SK-N-SH (cell line): ENCODE measurements at regions not wholly inside any gene's neighbourhood (a gene's known extent, or its start where the extent isn't known, plus 50 kb on each side); places are given as distances from the start of the nearest gene placed in this dataset.

ENCODE experiments used
- CTCF ChIA-PET: fragments of 300-600, 350-600 bp; formaldehyde crosslinking; extraction: SDS; loops from one replicate; lab custom pipeline; 2021; lab: Yijun Ruan, JAX
- POLR2A ChIA-PET: fragments of 350-600 bp; sonication (Branson Sonifier 250); formaldehyde crosslinking; extraction: SDS; loops from one replicate; lab custom pipeline; 2020; ENCODE audit warnings: antibody characterized with exemption, inconsistent platforms; lab: Yijun Ruan, JAX
- DNase-seq: peaks from one replicate; pipeline ENCODE4 v3.0.0; 2012
- H2AFZ ChIP-seq: fragments of 200-600 bp; sonication (generic); 2 replicates; pipeline ENCODE4 v1.8.1; 2016; ENCODE audit warnings: antibody characterized with exemption, mild to moderate bottlenecking, low read depth
- H3F3A ChIP-seq: fragments of 200-600 bp; sonication (generic); replicated peaks from 2 replicates; pipeline ENCODE3; 2016; ENCODE audit warnings: antibody characterized with exemption, mild to moderate bottlenecking; ENCODE audit not compliant: insufficient read depth
- H3K27ac ChIP-seq, 2 experiments: fragments of 200-500 bp in 1 of 2; fragments of 200-600 bp in 1 of 2; sonication (Bioruptor generic) in 1 of 2; sonication (generic), shearing (Covaris generic) in 1 of 2; 2 replicates each; pipeline versions ENCODE4 v1.5.1 to v1.6.1; 2014 to 2016; ENCODE audit warnings: low read depth in 2 of 2, inconsistent platforms in 1 of 2, low read length in 1 of 2, mild to moderate bottlenecking in 1 of 2, mixed read lengths in 1 of 2
- H3K27me3 ChIP-seq: fragments of 200-600 bp; sonication (generic), shearing (Covaris generic); 2 replicates; pipeline ENCODE4 v1.6.1; 2016; ENCODE audit warnings: mixed run types; ENCODE audit not compliant: insufficient read depth
- H3K36me3 ChIP-seq, 2 experiments: fragments of 200-500 bp in 1 of 2; fragments of 200-600 bp in 1 of 2; sonication (Bioruptor generic) in 1 of 2; sonication (generic) in 1 of 2; replicated peaks in 1 of 2; 2 replicates each; pipeline versions ENCODE3 to v1.5.1; 2014 to 2016; ENCODE audit warnings: low read length in 1 of 2, mild to moderate bottlenecking in 1 of 2; ENCODE audit not compliant: insufficient read depth in 2 of 2, control insufficient read depth in 1 of 2
- H3K4me1 ChIP-seq, 2 experiments: fragments of 200-500 bp in 1 of 2; fragments of 200-600 bp in 1 of 2; sonication (Bioruptor generic) in 1 of 2; sonication (generic), shearing (Covaris generic) in 1 of 2; 2 replicates each; pipeline versions ENCODE4 v1.5.1 to v1.6.1; 2014 to 2016; ENCODE audit warnings: low read depth in 1 of 2, low read length in 1 of 2, mixed run types in 1 of 2; ENCODE audit not compliant: insufficient read depth in 2 of 2, control insufficient read depth in 1 of 2
- H3K4me2 ChIP-seq: fragments of 200-600 bp; sonication (generic), shearing (Covaris generic); 2 replicates; pipeline ENCODE4 v1.6.1; 2017; ENCODE audit warnings: mixed run types
- H3K4me3 ChIP-seq, 2 experiments: fragments of 200-500 bp in 1 of 2; fragments of 200-600 bp in 1 of 2; sonication (Bioruptor generic) in 1 of 2; sonication (generic), shearing (Covaris generic) in 1 of 2; 2 replicates each; pipeline versions ENCODE4 v1.5.1 to v1.8.1; 2014 to 2016; ENCODE audit warnings: low read depth in 2 of 2, inconsistent platforms in 1 of 2, low read length in 1 of 2, mild to moderate bottlenecking in 1 of 2, mixed read lengths in 1 of 2, moderate library complexity in 1 of 2
- H3K79me2 ChIP-seq: fragments of 200-600 bp; sonication (generic); 2 replicates; pipeline ENCODE4 v1.8.1; 2017; ENCODE audit warnings: mild to moderate bottlenecking; ENCODE audit not compliant: insufficient read depth
- H3K9ac ChIP-seq: fragments of 200-600 bp; sonication (generic); 2 replicates; pipeline ENCODE4 v1.6.1; 2017; ENCODE audit warnings: mixed run types
- H3K9me2 ChIP-seq: fragments of 200-600 bp; sonication (generic); 2 replicates; pipeline ENCODE4 v1.6.1; 2017; ENCODE audit warnings: mixed run types
- H3K9me3 ChIP-seq: fragments of 200-600 bp; sonication (generic); 2 replicates; pipeline ENCODE4 v1.6.1; 2017; ENCODE audit warnings: mixed run types, mild to moderate bottlenecking, moderate library complexity
- H4K20me1 ChIP-seq: fragments of 200-600 bp; sonication (generic); 2 replicates; pipeline ENCODE4 v1.6.1; 2017; ENCODE audit warnings: mild to moderate bottlenecking, mixed run types; ENCODE audit not compliant: insufficient read depth
- CHD2 ChIP-seq: fragments of 150-350 bp; IDR thresholded peaks from 2 replicates; pipeline ENCODE4 v1.6.1; 2018; ENCODE audit warnings: low read length; ENCODE audit not compliant: partially characterized antibody
- ELF1 ChIP-seq: IDR thresholded peaks from 2 replicates; pipeline ENCODE4 v1.4.0; 2012
- FOSL2 ChIP-seq: IDR thresholded peaks from 2 replicates; pipeline ENCODE4 v1.4.0; 2012; ENCODE audit warnings: low read depth, mild to moderate bottlenecking, moderate library complexity, borderline replicate concordance
- FOXJ3 ChIP-seq: sonication (generic); formaldehyde crosslinking; IDR thresholded peaks from 2 replicates; pipeline ENCODE4 v1.5.1; 2020; ENCODE audit warnings: mild to moderate bottlenecking, missing genetic modification reagents
- GABPA ChIP-seq: IDR thresholded peaks from 2 replicates; pipeline ENCODE4 v1.4.0; 2012; ENCODE audit warnings: low read depth, mild to moderate bottlenecking
- GATA2 ChIP-seq: sonication (generic); formaldehyde crosslinking; IDR thresholded peaks from 2 replicates; pipeline ENCODE4 v1.5.0; 2020; ENCODE audit warnings: mild to moderate bottlenecking, missing genetic modification reagents
- MXI1 ChIP-seq: IDR thresholded peaks from 2 replicates; pipeline ENCODE4 v1.6.1; 2012; ENCODE audit warnings: mild to moderate bottlenecking, low read depth, low read length, improper control_type of control experiment
- NFIC ChIP-seq: IDR thresholded peaks from 2 replicates; pipeline ENCODE4 v1.4.0; 2012; ENCODE audit warnings: borderline replicate concordance
- NRF1 ChIP-seq: IDR thresholded peaks from 2 replicates; pipeline ENCODE4 v1.6.1; 2012; ENCODE audit warnings: low read depth, mild to moderate bottlenecking, low read length
- POLR2AphosphoS5 ChIP-seq: IDR thresholded peaks from 2 replicates; pipeline ENCODE4 v1.6.1; 2012; ENCODE audit warnings: low read depth, low read length
- RCOR1 ChIP-seq: fragments of 150-350 bp; IDR thresholded peaks from 2 replicates; pipeline ENCODE4 v1.6.1; 2017; ENCODE audit warnings: antibody characterized with exemption, low read length
- RXRA ChIP-seq: IDR thresholded peaks from 2 replicates; pipeline ENCODE4 v1.4.0; 2012; ENCODE audit warnings: low read depth, mild to moderate bottlenecking, borderline replicate concordance
- SIN3A ChIP-seq: IDR thresholded peaks from 2 replicates; pipeline ENCODE4 v1.6.1; 2012; ENCODE audit warnings: low read depth, mild to moderate bottlenecking, low read length, moderate library complexity, borderline replicate concordance
- SMC3 ChIP-seq: IDR thresholded peaks from 2 replicates; pipeline ENCODE4 v1.6.1; 2012; ENCODE audit warnings: low read depth, low read length, improper control_type of control experiment
- TCF12 ChIP-seq: IDR thresholded peaks from 2 replicates; pipeline ENCODE4 v1.4.0; 2012
- TEAD4 ChIP-seq: IDR thresholded peaks from 2 replicates; pipeline ENCODE4 v1.4.0; 2012; ENCODE audit warnings: mild to moderate bottlenecking, borderline replicate concordance; ENCODE audit not compliant: insufficient read depth
- YY1 ChIP-seq: IDR thresholded peaks from 2 replicates; pipeline ENCODE4 v1.4.0; 2012; ENCODE audit warnings: low read depth, mild to moderate bottlenecking
- WGBS: methylation state at CpG from one replicate; pipeline ENCODE4 v1.1.6; 2017; ENCODE audit warnings: low lambda C conversion rate; 5-methylcytosine and 5-hydroxymethylcytosine counted together
- TF ChIP-seq, protein P1 (sequence below): IDR thresholded peaks from 2 replicates; pipeline ENCODE4 v1.4.0; 2012; ENCODE audit warnings: low read depth, borderline replicate concordance
- TF ChIP-seq, protein P2 (sequence below): fragments of 200-600 bp; sonication (generic); IDR thresholded peaks from 2 replicates; pipeline ENCODE4 v1.6.1; 2017; ENCODE audit warnings: antibody characterized with exemption, mild to moderate bottlenecking, moderate library complexity
- TF ChIP-seq, protein P3 (sequence below): IDR thresholded peaks from 2 replicates; pipeline ENCODE4 v1.4.0; 2012; ENCODE audit warnings: low read depth, borderline replicate concordance
- TF ChIP-seq, protein P4 (sequence below): IDR thresholded peaks from 2 replicates; pipeline ENCODE4 v1.4.0; 2012; ENCODE audit warnings: low read depth
- TF ChIP-seq, protein P5 (sequence below): IDR thresholded peaks from 2 replicates; pipeline ENCODE4; 2012
- TF ChIP-seq, protein P6 (sequence below): fragments of 150-350 bp; IDR thresholded peaks from 2 replicates; pipeline ENCODE4 v1.6.1; 2016; ENCODE audit warnings: mild to moderate bottlenecking, low read depth, low read length
- TF ChIP-seq, protein P7 (sequence below): IDR thresholded peaks from 2 replicates; pipeline ENCODE4 v1.6.1; 2012; ENCODE audit warnings: mild to moderate bottlenecking, low read depth, low read length, moderate library complexity

DNA sequence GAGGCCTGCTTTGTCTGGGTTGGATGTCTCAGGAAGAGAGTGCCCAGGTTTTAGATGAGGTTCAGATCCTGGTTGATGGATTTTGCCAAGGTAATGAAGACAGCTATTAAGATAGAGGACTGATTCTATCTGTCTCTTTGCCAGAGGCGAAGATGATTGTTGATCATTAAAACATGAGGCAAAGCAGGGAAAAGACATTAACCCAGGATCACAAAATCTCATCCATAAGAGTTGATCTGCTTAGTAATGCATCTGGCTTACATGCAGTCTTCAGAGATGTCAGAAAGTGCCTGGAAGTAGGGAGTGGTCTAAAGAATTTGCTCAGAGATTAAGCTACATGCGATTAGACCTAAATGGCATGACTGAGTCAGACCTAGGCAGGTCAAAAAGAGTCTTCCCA, 229.6 kb upstream of the PLD5 start:
- Histone ChIP-seq H3K4me3 (no peak overlapping the region), H3F3A (no peaks in the 10 kb centered on the region), H3K36me3 (no peaks in the 10 kb centered on the region), H4K20me1 (no peaks in the 10 kb centered on the region), H3K27ac (no peak overlapping the region; a peak in 2 of 4 replicates), H3K9me2 (no peaks in the 10 kb centered on the region), H3K27me3 (no peaks in the 10 kb centered on the region), H2AFZ (no peak overlapping the region), H3K9ac (no peak overlapping the region), H3K9me3 (no peaks in the 10 kb centered on the region), H3K4me2 (no peak overlapping the region), H3K79me2 (no peaks in the 10 kb centered on the region), H3K4me1 (peaks cover 0 to 2% of the 10 kb centered on the region in 2 experiments; a peak in 2 of 4 replicates)
- ChIA-PET POLR2A (no interaction called here), CTCF (interaction anchor here (0.8 to 1.4 kb wide), 2 partner anchors 8 to 17 kb away, joined by 3 read pairs; no protein-coding TSS in a partner anchor)
- 0% methylated on average over 2 of the region's 2 CpGs for WGBS
- peak; percentile 56 for DNase-seq
- no peak for TF ChIP-seq NRF1
- peak; percentile 81; the same call in 1 of the 2 replicates for TF ChIP-seq RCOR1
- TF ChIP-seq, protein P1, sequence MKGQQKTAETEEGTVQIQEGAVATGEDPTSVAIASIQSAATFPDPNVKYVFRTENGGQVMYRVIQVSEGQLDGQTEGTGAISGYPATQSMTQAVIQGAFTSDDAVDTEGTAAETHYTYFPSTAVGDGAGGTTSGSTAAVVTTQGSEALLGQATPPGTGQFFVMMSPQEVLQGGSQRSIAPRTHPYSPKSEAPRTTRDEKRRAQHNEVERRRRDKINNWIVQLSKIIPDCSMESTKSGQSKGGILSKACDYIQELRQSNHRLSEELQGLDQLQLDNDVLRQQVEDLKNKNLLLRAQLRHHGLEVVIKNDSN: no peak
- TF ChIP-seq SMC3: no peak
- TF ChIP-seq GATA2 (CRISPR knock-in tag): peak; percentile 96
- TF ChIP-seq, protein P2, sequence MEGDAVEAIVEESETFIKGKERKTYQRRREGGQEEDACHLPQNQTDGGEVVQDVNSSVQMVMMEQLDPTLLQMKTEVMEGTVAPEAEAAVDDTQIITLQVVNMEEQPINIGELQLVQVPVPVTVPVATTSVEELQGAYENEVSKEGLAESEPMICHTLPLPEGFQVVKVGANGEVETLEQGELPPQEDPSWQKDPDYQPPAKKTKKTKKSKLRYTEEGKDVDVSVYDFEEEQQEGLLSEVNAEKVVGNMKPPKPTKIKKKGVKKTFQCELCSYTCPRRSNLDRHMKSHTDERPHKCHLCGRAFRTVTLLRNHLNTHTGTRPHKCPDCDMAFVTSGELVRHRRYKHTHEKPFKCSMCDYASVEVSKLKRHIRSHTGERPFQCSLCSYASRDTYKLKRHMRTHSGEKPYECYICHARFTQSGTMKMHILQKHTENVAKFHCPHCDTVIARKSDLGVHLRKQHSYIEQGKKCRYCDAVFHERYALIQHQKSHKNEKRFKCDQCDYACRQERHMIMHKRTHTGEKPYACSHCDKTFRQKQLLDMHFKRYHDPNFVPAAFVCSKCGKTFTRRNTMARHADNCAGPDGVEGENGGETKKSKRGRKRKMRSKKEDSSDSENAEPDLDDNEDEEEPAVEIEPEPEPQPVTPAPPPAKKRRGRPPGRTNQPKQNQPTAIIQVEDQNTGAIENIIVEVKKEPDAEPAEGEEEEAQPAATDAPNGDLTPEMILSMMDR: no peak
- TF ChIP-seq RXRA: no peak
- no peak for TF ChIP-seq SIN3A
- TF ChIP-seq ELF1: no peak
- TF ChIP-seq, protein P3, sequence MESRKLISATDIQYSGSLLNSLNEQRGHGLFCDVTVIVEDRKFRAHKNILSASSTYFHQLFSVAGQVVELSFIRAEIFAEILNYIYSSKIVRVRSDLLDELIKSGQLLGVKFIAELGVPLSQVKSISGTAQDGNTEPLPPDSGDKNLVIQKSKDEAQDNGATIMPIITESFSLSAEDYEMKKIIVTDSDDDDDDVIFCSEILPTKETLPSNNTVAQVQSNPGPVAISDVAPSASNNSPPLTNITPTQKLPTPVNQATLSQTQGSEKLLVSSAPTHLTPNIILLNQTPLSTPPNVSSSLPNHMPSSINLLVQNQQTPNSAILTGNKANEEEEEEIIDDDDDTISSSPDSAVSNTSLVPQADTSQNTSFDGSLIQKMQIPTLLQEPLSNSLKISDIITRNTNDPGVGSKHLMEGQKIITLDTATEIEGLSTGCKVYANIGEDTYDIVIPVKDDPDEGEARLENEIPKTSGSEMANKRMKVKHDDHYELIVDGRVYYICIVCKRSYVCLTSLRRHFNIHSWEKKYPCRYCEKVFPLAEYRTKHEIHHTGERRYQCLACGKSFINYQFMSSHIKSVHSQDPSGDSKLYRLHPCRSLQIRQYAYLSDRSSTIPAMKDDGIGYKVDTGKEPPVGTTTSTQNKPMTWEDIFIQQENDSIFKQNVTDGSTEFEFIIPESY: no peak
- peak; percentile 90 for TF ChIP-seq FOXJ3 (CRISPR knock-in tag)
- TF ChIP-seq GABPA: no peak
- TF ChIP-seq, protein P4, sequence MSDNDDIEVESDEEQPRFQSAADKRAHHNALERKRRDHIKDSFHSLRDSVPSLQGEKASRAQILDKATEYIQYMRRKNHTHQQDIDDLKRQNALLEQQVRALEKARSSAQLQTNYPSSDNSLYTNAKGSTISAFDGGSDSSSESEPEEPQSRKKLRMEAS: no peak
- TF ChIP-seq, protein P5, sequence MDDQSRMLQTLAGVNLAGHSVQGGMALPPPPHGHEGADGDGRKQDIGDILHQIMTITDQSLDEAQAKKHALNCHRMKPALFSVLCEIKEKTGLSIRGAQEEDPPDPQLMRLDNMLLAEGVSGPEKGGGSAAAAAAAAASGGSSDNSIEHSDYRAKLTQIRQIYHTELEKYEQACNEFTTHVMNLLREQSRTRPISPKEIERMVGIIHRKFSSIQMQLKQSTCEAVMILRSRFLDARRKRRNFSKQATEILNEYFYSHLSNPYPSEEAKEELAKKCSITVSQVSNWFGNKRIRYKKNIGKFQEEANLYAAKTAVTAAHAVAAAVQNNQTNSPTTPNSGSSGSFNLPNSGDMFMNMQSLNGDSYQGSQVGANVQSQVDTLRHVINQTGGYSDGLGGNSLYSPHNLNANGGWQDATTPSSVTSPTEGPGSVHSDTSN: no peak
- TF ChIP-seq MXI1: peak; percentile 48; the same call in 1 of the 2 replicates
- no peak for TF ChIP-seq FOSL2
- TF ChIP-seq, protein P6, sequence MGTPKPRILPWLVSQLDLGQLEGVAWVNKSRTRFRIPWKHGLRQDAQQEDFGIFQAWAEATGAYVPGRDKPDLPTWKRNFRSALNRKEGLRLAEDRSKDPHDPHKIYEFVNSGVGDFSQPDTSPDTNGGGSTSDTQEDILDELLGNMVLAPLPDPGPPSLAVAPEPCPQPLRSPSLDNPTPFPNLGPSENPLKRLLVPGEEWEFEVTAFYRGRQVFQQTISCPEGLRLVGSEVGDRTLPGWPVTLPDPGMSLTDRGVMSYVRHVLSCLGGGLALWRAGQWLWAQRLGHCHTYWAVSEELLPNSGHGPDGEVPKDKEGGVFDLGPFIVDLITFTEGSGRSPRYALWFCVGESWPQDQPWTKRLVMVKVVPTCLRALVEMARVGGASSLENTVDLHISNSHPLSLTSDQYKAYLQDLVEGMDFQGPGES: no peak
- TF ChIP-seq POLR2AphosphoS5: 0 out of 2 replicates have a peak, but pooled peaks have one; percentile 23
- no peak for TF ChIP-seq NFIC
- TF ChIP-seq YY1: no peak
- TF ChIP-seq TCF12: peak; percentile 41; the same call in 1 of the 2 replicates
- TF ChIP-seq CHD2: peak; percentile 78
- TF ChIP-seq, protein P7, sequence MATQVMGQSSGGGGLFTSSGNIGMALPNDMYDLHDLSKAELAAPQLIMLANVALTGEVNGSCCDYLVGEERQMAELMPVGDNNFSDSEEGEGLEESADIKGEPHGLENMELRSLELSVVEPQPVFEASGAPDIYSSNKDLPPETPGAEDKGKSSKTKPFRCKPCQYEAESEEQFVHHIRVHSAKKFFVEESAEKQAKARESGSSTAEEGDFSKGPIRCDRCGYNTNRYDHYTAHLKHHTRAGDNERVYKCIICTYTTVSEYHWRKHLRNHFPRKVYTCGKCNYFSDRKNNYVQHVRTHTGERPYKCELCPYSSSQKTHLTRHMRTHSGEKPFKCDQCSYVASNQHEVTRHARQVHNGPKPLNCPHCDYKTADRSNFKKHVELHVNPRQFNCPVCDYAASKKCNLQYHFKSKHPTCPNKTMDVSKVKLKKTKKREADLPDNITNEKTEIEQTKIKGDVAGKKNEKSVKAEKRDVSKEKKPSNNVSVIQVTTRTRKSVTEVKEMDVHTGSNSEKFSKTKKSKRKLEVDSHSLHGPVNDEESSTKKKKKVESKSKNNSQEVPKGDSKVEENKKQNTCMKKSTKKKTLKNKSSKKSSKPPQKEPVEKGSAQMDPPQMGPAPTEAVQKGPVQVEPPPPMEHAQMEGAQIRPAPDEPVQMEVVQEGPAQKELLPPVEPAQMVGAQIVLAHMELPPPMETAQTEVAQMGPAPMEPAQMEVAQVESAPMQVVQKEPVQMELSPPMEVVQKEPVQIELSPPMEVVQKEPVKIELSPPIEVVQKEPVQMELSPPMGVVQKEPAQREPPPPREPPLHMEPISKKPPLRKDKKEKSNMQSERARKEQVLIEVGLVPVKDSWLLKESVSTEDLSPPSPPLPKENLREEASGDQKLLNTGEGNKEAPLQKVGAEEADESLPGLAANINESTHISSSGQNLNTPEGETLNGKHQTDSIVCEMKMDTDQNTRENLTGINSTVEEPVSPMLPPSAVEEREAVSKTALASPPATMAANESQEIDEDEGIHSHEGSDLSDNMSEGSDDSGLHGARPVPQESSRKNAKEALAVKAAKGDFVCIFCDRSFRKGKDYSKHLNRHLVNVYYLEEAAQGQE: no peak
- TF ChIP-seq TEAD4: no peak; the same call in 1 of the 2 replicates
